ENCODE measurements at regions not wholly inside any gene's neighbourhood (a gene's known extent, or its start where the extent isn't known, plus 50 kb on each side); places are given as distances from the start of the nearest gene placed in this dataset.

- ChIA-PET POLR2A (no interaction called here), CTCF (no interaction called here)
- Mint-ChIP-seq H3K4me1 (no peaks in the 10 kb centered on the region), H3K27me3 (peaks cover 4% of the 10 kb centered on the region), H3K4me3 (no peak overlapping the region), H3K27ac (no peak overlapping the region), H3K9me3 (no peaks in the 10 kb centered on the region), H3K36me3 (ENCODE audit: low read depth) (no peaks in the 10 kb centered on the region)
- DNase-seq = no peak
Measured at GRCh38 chr6:165939047-165939446, 228.6 kb downstream of the TBXT start.

- Mint-ChIP-seq H3K27me3 (peaks cover 4% of the 10 kb centered on the region), H3K36me3 (ENCODE audit: low read depth) (no peaks in the 10 kb centered on the region), H3K27ac (no peak overlapping the region), H3K9me3 (no peaks in the 10 kb centered on the region), H3K4me1 (no peaks in the 10 kb centered on the region), H3K4me3 (no peak overlapping the region)
- ChIA-PET POLR2A (no interaction called here), CTCF (no interaction called here)
- no peak for DNase-seq
Measured at GRCh38 chr6:165937564-165938358, 229.9 kb downstream of the TBXT start.

DNA sequence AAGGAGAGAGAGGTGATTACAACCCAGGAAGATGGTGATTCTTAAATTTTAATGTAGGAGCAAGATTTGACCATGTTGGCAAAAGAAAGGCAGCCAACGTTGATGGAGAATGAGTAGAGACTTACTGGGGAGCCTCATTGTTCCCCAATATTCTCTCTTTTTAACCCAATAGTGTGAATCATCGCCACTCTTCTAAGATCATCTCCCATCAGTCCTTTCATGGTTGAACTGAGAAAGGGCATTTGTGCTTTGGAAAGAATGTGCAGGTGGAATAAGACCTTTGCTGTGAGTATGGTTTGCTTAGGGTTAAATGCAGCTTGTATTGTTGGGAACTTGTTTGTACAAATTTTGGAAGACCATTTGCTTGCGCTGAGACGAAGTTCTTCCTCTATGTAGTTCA lies 231.0 kb downstream of the TBXT start:
- no peak overlapping the region for H3K27ac Mint-ChIP-seq
- DNase-seq = no peak
- peaks cover 4% of the 10 kb centered on the region for H3K27me3 Mint-ChIP-seq
- no peak overlapping the region for H3K4me3 Mint-ChIP-seq
- CTCF ChIA-PET = no interaction called here
- no peaks in the 10 kb centered on the region for H3K4me1 Mint-ChIP-seq
- no peaks in the 10 kb centered on the region for H3K9me3 Mint-ChIP-seq
- no peaks in the 10 kb centered on the region for H3K36me3 Mint-ChIP-seq (ENCODE audit: low read depth)
- POLR2A ChIA-PET = no interaction called here

DNA sequence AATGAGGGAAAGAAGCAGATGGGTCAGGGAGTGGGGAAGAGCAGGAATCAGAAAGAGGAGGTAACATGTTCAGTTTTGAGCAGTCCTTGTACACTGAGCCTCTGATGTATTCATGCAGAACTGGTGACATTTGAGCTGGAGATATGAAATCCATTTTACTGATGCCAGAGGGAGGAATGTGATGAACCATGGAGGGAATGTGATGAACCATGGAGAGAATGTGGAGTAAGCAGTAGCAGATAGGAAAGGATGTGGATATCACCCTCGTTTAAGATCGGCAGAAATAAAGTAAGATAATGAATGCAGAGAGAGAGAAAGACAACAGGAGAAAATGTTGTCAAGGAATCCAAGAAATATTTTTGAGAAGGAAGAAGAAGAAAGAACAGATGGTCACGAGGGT lies 231.6 kb downstream of the TBXT start:
- Mint-ChIP-seq H3K4me1 (no peaks in the 10 kb centered on the region), H3K36me3 (ENCODE audit: low read depth) (no peaks in the 10 kb centered on the region), H3K27me3 (peaks cover 4% of the 10 kb centered on the region), H3K9me3 (no peaks in the 10 kb centered on the region), H3K27ac (no peak overlapping the region), H3K4me3 (no peak overlapping the region)
- CTCF ChIA-PET = no interaction called here
- POLR2A ChIA-PET = no interaction called here
- DNase-seq = no peak

DNA sequence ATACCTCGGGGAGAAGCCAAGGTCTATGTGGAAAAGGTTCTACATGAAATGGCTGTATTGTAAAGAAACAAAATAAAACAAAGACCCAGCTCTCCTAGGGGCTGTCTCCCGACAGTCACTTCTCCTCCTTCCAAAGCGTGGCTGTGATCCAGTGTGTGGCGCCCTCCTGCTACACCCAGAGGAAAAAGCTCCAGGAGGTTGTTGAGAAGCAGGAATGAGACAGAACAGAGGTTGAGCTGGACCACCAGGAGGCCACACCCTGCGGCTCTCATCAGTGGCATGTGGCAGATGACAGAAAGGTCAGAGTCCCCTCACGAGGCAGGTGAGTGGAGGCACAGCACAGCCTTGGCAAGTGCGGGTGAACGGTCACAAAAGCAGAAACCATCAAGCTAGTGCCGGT lies 236.0 kb downstream of the TBXT start:
- no peak overlapping the region for H3K4me3 Mint-ChIP-seq
- H3K27me3 Mint-ChIP-seq = peaks cover 4% of the 10 kb centered on the region
- ChIA-PET CTCF (no interaction called here), POLR2A (no interaction called here)
- H3K27ac Mint-ChIP-seq = no peak overlapping the region
- DNase-seq = no peak
- H3K4me1 Mint-ChIP-seq = no peaks in the 10 kb centered on the region
- H3K9me3 Mint-ChIP-seq = no peaks in the 10 kb centered on the region
- H3K36me3 Mint-ChIP-seq (ENCODE audit: low read depth) = no peaks in the 10 kb centered on the region

DNA sequence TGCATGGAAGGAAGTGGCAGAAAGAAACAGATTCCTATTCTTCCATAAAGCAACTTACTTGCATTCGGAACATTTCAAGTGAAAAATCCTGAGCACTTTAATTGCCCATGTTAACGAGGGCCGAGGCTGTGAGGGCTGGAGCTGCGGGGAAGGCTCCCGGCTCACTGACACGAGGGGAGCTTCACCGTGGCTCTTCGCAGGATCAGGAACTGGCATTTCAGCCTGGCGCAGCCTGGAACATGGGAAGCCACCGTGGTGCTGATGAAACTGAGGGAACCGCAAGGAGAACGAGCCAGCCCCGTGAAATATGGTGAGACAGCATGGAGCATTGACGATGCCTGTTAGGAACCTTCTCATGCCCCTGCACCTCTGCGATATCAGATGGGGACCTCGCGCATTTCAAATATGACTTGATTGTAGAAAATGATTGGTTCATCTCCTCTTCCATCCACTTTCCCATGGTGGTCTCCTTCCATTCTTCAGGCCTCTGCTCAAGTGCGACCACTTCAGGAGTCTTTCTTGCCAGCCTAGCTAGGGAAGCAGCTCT lies 236.9 kb downstream of the TBXT start:
- POLR2A ChIA-PET = interaction anchor here (0.7 kb wide), 1 partner anchor 44 kb away, joined by 4 read pairs; no protein-coding TSS in a partner anchor
- H3K4me3 Mint-ChIP-seq = no peak overlapping the region
- no peak overlapping the region for H3K27ac Mint-ChIP-seq
- H3K4me1 Mint-ChIP-seq = no peaks in the 10 kb centered on the region
- H3K27me3 Mint-ChIP-seq = no peaks in the 10 kb centered on the region
- no peaks in the 10 kb centered on the region for H3K9me3 Mint-ChIP-seq
- no peaks in the 10 kb centered on the region for H3K36me3 Mint-ChIP-seq (ENCODE audit: low read depth)
- no peak for DNase-seq
- CTCF ChIA-PET = no interaction called here

DNA sequence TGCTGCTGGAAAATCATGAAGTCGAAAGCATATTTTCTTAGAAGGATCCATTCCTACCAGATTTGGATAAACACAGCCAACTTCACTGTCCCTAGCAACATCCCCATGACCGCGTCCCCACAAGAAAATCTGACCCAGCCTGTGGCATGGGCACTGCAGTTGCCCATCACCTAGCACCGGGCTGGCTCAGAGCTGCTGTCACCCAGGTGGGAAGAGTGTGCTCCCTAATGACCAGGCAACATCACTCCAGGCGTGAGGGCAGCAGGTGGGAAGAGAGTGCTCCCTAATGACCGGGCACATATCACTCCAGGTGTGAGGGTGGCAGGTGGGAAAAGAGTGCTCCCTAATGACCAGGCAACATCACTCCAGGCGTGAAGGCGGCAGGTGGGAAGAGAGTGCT lies 238.0 kb downstream of the TBXT start:
- no peak for DNase-seq
- Mint-ChIP-seq H3K36me3 (ENCODE audit: low read depth) (no peaks in the 10 kb centered on the region), H3K27me3 (no peaks in the 10 kb centered on the region), H3K4me3 (no peak overlapping the region), H3K9me3 (no peaks in the 10 kb centered on the region), H3K27ac (no peak overlapping the region), H3K4me1 (no peaks in the 10 kb centered on the region)
- POLR2A ChIA-PET = no interaction called here
- CTCF ChIA-PET = no interaction called here

GRCh38 chr6:165926378-165926777 lies 241.3 kb downstream of the TBXT start:
- Mint-ChIP-seq H3K27ac (no peak overlapping the region), H3K36me3 (ENCODE audit: low read depth) (no peaks in the 10 kb centered on the region), H3K27me3 (no peaks in the 10 kb centered on the region), H3K9me3 (no peaks in the 10 kb centered on the region), H3K4me3 (no peak overlapping the region), H3K4me1 (no peaks in the 10 kb centered on the region)
- CTCF ChIA-PET = no interaction called here
- POLR2A ChIA-PET = no interaction called here
- DNase-seq = no peak

- Mint-ChIP-seq H3K27ac (no peak overlapping the region), H3K36me3 (ENCODE audit: low read depth) (no peaks in the 10 kb centered on the region), H3K4me3 (no peak overlapping the region), H3K4me1 (no peaks in the 10 kb centered on the region), H3K27me3 (no peaks in the 10 kb centered on the region), H3K9me3 (no peaks in the 10 kb centered on the region)
- no peak for DNase-seq
- ChIA-PET POLR2A (no interaction called here), CTCF (no interaction called here)
Measured at GRCh38 chr6:165925474-165926156, 242.0 kb downstream of the TBXT start.

- H3K36me3 Mint-ChIP-seq (ENCODE audit: low read depth) = no peaks in the 10 kb centered on the region
- H3K9me3 Mint-ChIP-seq = no peaks in the 10 kb centered on the region
- CTCF ChIA-PET = no interaction called here
- H3K27me3 Mint-ChIP-seq = no peaks in the 10 kb centered on the region
- POLR2A ChIA-PET = no interaction called here
- H3K27ac Mint-ChIP-seq = no peak overlapping the region
- no peak for DNase-seq
- no peak overlapping the region for H3K4me3 Mint-ChIP-seq
- no peaks in the 10 kb centered on the region for H3K4me1 Mint-ChIP-seq
Measured at GRCh38 chr6:165922309-165922794, 245.3 kb downstream of the TBXT start.

- Mint-ChIP-seq H3K36me3 (ENCODE audit: low read depth) (no peaks in the 10 kb centered on the region), H3K27me3 (no peaks in the 10 kb centered on the region), H3K27ac (no peak overlapping the region), H3K9me3 (no peaks in the 10 kb centered on the region), H3K4me3 (no peak overlapping the region), H3K4me1 (no peaks in the 10 kb centered on the region)
- ChIA-PET POLR2A (no interaction called here), CTCF (no interaction called here)
- no peak for DNase-seq
Measured at GRCh38 chr6:165920896-165921671, 246.6 kb downstream of the TBXT start.

DNA sequence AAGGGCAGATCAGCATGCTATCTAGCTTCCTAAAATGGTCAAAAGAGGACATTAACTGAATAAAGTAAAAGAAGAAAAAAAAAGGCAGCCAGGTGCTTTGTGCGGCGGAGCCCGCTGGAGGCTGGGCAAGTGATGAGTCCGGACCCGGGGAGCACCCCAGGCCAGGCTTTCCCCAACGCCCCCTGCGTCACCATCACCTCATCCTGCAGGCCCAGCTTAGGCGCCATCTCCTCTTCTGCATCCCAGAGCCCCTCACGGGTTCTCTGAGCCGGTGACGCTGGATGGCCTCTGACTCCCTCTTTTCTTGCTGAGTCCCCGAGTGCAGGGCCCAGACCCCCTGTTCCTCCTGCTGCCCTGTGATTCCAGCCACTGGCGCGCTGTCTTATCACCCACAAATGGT lies 250.1 kb downstream of the TBXT start:
- no peaks in the 10 kb centered on the region for H3K27me3 Mint-ChIP-seq
- ChIA-PET POLR2A (no interaction called here), CTCF (no interaction called here)
- no peak overlapping the region for H3K4me3 Mint-ChIP-seq
- no peaks in the 10 kb centered on the region for H3K9me3 Mint-ChIP-seq
- no peak for DNase-seq
- H3K27ac Mint-ChIP-seq = no peak overlapping the region
- H3K4me1 Mint-ChIP-seq = no peaks in the 10 kb centered on the region
- no peaks in the 10 kb centered on the region for H3K36me3 Mint-ChIP-seq (ENCODE audit: low read depth)

- H3K36me3 Mint-ChIP-seq (ENCODE audit: low read depth) = no peaks in the 10 kb centered on the region
- DNase-seq = no peak
- H3K27me3 Mint-ChIP-seq = no peaks in the 10 kb centered on the region
- ChIA-PET CTCF (no interaction called here), POLR2A (no interaction called here)
- no peak overlapping the region for H3K4me3 Mint-ChIP-seq
- H3K27ac Mint-ChIP-seq = no peak overlapping the region
- H3K4me1 Mint-ChIP-seq = no peaks in the 10 kb centered on the region
- H3K9me3 Mint-ChIP-seq = no peaks in the 10 kb centered on the region
Measured at GRCh38 chr6:165915022-165915770, 252.2 kb upstream of the PDE10A start.

All from activated CD4-positive, alpha-beta T cell treated with anti-CD3 and anti-CD28 coated beads, Interleukin-2, amount 10 ng/mL, durations not matched to agents 7 days and 5 days (primary cell).